Keratinocyte (primary cell): ENCODE measurements at regions not wholly inside any gene's neighbourhood (a gene's known extent, or its start where the extent isn't known, plus 50 kb on each side); places are given as distances from the start of the nearest gene placed in this dataset.
A peak's percentile ranks its signal among the peaks of the same experiment; 100 is the strongest.
"Not testable (repeated sequence)": the region's sequence is repeated elsewhere in the genome, so short reads cannot be mapped to it uniquely, and the experiment has no call there.

Experiments
- DNase-seq: peaks from one replicate; pipeline ENCODE4 v3.0.0-alpha.2; 2011; ENCODE audit warnings: low read depth, missing footprints, low spot score
- FAIRE-seq: peaks from 2 replicates; lab custom pipeline; 2011; peaks lifted over from hg19 to GRCh38; lab: Jason Lieb, UNC
- H2AFZ ChIP-seq: 2 replicates; pipeline ENCODE4 v1.6.0; 2012; ENCODE audit warnings: low read length, control low read depth, inconsistent platforms; ENCODE audit not compliant: control insufficient read depth
- H3K27ac ChIP-seq: 2 replicates; pipeline ENCODE4 v1.5.1; 2011; ENCODE audit warnings: low read length; ENCODE audit not compliant: control insufficient read depth, insufficient read depth
- H3K27me3 ChIP-seq: 3 replicates; pipeline ENCODE4 v1.6.0; 2011; ENCODE audit warnings: low read length; ENCODE audit not compliant: control insufficient read depth, insufficient read depth; ENCODE audit errors: extremely low read depth
- H3K36me3 ChIP-seq, 2 experiments: 2 replicates in 1 of 2; 3 replicates in 1 of 2; pipeline ENCODE4 v1.5.1; 2011; ENCODE audit warnings: low read length in 2 of 2, mild to moderate bottlenecking in 1 of 2; ENCODE audit not compliant: control insufficient read depth in 2 of 2, insufficient read depth in 2 of 2; ENCODE audit errors: extremely low read depth in 1 of 2
- H3K4me1 ChIP-seq: 3 replicates; pipeline ENCODE4 v1.5.1; 2011; ENCODE audit warnings: low read length; ENCODE audit not compliant: control insufficient read depth, insufficient read depth; ENCODE audit errors: extremely low read depth
- H3K4me2 ChIP-seq: 3 replicates; pipeline ENCODE4 v1.6.0; 2011; ENCODE audit warnings: low read depth, low read length; ENCODE audit not compliant: control insufficient read depth, insufficient read depth; ENCODE audit errors: extremely low read depth
- H3K4me3 ChIP-seq, 3 experiments: fragments of 200-600 bp in 1 of 3; sonication (generic) in 1 of 3; 2 replicates in 2 of 3; 3 replicates in 1 of 3; pipeline ENCODE4 v1.5.1; 2011 to 2016; ENCODE audit warnings: low read length in 3 of 3, mild to moderate bottlenecking in 3 of 3, control low read depth in 2 of 3, inconsistent platforms in 1 of 3, low read depth in 1 of 3, mixed read lengths in 1 of 3, mixed run types in 1 of 3, moderate library complexity in 1 of 3; ENCODE audit not compliant: control insufficient read depth in 2 of 3, insufficient read depth in 2 of 3; ENCODE audit errors: extremely low read depth in 1 of 3
- H3K79me2 ChIP-seq: 2 replicates; pipeline ENCODE4 v1.6.0; 2012; ENCODE audit warnings: low read length; ENCODE audit not compliant: control insufficient read depth, insufficient read depth
- H3K9ac ChIP-seq: 3 replicates; pipeline ENCODE4 v1.6.0; 2011; ENCODE audit warnings: low read length; ENCODE audit not compliant: control insufficient read depth, insufficient read depth; ENCODE audit errors: extremely low read depth
- H3K9me1 ChIP-seq: 3 replicates; pipeline ENCODE4 v1.6.0; 2011; ENCODE audit warnings: low read length; ENCODE audit not compliant: control insufficient read depth, insufficient read depth; ENCODE audit errors: extremely low read depth
- H3K9me3 ChIP-seq: 2 replicates; pipeline ENCODE4 v1.5.1; 2012; ENCODE audit warnings: low read depth, low read length; ENCODE audit not compliant: control insufficient read depth
- H4K20me1 ChIP-seq: 3 replicates; pipeline ENCODE4 v1.6.0; 2011; ENCODE audit warnings: low read length; ENCODE audit not compliant: control insufficient read depth, insufficient read depth; ENCODE audit errors: extremely low read depth
- EZH2 ChIP-seq: IDR thresholded peaks from one replicate; pipeline ENCODE4 v1.6.1; 2012; ENCODE audit warnings: inconsistent platforms, mild to moderate bottlenecking, low read length, moderate library complexity
- dilution Hi-C: fragments of 300-500 bp; cut with MboI; formaldehyde crosslinking; loops from one replicate; pipeline ENCODE4 v1.7.0; 2020; ENCODE audit warnings: low sequenced_read_pairs; ENCODE audit not compliant: extremely low pct_ligation_motif_present
- TF ChIP-seq, protein P1 (sequence below), 3 experiments: IDR thresholded peaks in 1 of 3; conservative IDR thresholded peaks in 1 of 3; optimal IDR thresholded peaks in 1 of 3; 2 replicates in 2 of 3; 3 replicates in 1 of 3; pipeline versions ENCODE3 to v1.5.1; 2011; ENCODE audit warnings: low read length in 3 of 3, mild to moderate bottlenecking in 3 of 3, moderate library complexity in 2 of 3, control low read depth in 1 of 3, inconsistent platforms in 1 of 3; ENCODE audit not compliant: insufficient read depth in 2 of 3; ENCODE audit errors: extremely low read depth in 1 of 3

DNA sequence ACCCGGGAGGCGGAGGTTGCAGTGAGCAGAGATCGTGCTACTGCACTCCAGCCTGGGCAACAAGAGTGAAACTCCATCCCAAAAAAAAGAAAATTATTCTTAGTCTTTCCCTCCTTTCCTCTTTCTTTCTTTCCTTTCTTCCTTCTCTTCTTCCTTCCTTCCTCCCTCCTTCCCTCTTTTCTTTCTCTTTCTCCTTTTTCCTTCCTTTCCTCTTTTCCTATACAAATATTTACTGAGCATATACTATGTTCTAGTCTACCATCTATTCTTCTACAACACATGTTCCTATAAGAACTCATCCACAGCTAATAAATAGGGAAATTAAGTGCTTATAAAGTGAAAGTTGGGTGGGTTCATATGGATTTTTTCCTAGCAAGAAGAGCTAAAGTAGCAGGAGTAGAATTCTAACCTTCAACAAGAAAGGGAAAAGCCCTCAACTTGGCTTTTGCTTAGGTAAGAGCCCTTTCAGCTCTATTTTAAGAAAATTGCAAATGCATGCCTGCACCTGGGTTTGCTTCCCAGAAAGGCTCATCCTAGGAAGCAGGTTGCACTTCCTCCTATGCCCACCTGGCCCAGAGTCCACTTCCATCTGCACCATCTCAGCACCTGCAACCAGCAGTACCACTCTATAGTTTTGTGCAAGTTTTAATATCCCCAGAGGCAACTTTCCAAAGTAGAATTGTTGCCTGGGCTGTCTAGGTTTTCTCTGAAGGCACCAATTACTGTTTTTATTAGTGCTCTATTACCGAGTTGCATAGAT lies 122.0 kb upstream of the CCND2 start:
- Histone ChIP-seq H3K4me2 (no peak overlapping the region), H3K4me3 (no peak overlapping the region), H3K9me3 (no peaks in the 10 kb centered on the region), H3K4me1 (peaks cover 16% of the 10 kb centered on the region), H3K36me3 (no peaks in the 10 kb centered on the region), H3K9ac (no peak overlapping the region), H4K20me1 (no peaks in the 10 kb centered on the region), H3K27ac (no peak overlapping the region), H3K79me2 (no peaks in the 10 kb centered on the region), H3K9me1 (no peaks in the 10 kb centered on the region), H2AFZ (no peak overlapping the region), H3K27me3 (no peaks in the 10 kb centered on the region)
- FAIRE-seq (peak; percentile 9), DNase-seq (no peak)
- dilution Hi-C loops, result no loop called here
- TF ChIP-seq, protein P1, sequence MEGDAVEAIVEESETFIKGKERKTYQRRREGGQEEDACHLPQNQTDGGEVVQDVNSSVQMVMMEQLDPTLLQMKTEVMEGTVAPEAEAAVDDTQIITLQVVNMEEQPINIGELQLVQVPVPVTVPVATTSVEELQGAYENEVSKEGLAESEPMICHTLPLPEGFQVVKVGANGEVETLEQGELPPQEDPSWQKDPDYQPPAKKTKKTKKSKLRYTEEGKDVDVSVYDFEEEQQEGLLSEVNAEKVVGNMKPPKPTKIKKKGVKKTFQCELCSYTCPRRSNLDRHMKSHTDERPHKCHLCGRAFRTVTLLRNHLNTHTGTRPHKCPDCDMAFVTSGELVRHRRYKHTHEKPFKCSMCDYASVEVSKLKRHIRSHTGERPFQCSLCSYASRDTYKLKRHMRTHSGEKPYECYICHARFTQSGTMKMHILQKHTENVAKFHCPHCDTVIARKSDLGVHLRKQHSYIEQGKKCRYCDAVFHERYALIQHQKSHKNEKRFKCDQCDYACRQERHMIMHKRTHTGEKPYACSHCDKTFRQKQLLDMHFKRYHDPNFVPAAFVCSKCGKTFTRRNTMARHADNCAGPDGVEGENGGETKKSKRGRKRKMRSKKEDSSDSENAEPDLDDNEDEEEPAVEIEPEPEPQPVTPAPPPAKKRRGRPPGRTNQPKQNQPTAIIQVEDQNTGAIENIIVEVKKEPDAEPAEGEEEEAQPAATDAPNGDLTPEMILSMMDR (optimal IDR thresholded peaks at IDR 0.05 in 1 of 3, IDR thresholded peaks at IDR 0.05 in 1 of 3, conservative IDR thresholded peaks at IDR 0.05 in 1 of 3; ENCODE audit: extremely low read depth in 1 of 3, insufficient read depth in 2 of 3, low read length in 3 of 3), result no peak
- no peak for TF ChIP-seq EZH2

DNA sequence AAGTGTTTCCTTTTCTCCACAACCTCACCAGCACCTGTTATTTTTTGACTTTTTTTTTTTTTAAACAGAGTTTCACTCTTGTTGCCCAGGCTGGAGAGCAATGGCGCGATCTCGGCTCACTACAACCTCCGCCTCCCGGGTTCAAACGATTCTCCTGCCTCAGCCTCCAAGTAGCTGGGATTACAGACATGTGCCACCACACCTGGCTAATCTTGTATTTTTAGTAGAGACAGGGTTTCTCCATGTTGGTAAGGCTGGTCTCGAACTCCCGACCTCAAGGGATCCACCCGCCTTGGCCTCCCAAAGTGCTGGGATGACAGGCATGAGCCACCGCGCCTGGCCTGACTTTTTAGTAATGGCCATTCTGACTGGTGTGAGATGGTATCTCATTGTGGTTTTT lies 123.2 kb upstream of the CCND2 start:
- H3K9me3 ChIP-seq, H3K27me3 ChIP-seq, H3K36me3 ChIP-seq, H3K9me1 ChIP-seq, H3K4me3 ChIP-seq, FAIRE-seq, DNase-seq, H3K4me2 ChIP-seq, H4K20me1 ChIP-seq, H3K79me2 ChIP-seq, H3K27ac ChIP-seq, H2AFZ ChIP-seq, H3K9ac ChIP-seq, dilution Hi-C loops: not testable (repeated sequence)
- H3K4me1 ChIP-seq, result peaks cover 18% of the 10 kb centered on the region
